Pancreas (tissue), 10 donors: ENCODE measurements at regions not wholly inside any gene's neighbourhood (a gene's known extent, or its start where the extent isn't known, plus 50 kb on each side); places are given as distances from the start of the nearest gene placed in this dataset.

ENCODE experiments used
- ATAC-seq, 4 donors: fragments of 200-7000 bp; cut with Tn5 transposase; one replicate each; pipeline versions ENCODE4 v1.8.0 to v1.9.1; 2020; ENCODE audit warnings: mild to moderate bottlenecking in 4 of 4, moderate library complexity in 4 of 4
- DNase-seq, 6 donors: peaks; one replicate each; pipeline ENCODE4 v3.0.0-alpha.2; 2020
- FAIRE-seq: peaks from 2 replicates; lab custom pipeline; 2012; peaks lifted over from hg19 to GRCh38; lab: Jason Lieb, UNC
- H3K27ac ChIP-seq, 4 donors: fragments of 200-600 bp; sonication (generic); 1 replicate in 3 of 4; 2 replicates in 1 of 4; pipeline versions ENCODE4 v1.5.0 to v1.8.0; 2020
- H3K27me3 ChIP-seq, 4 donors: fragments of 200-600 bp; one replicate each; pipeline ENCODE4 v1.8.0; 2021
- H3K36me3 ChIP-seq, 3 donors: fragments of 200-600 bp; sonication (generic) in 1 of 3; one replicate each; pipeline versions ENCODE4 v1.5.0 to v1.8.0; 2020 to 2021
- H3K4me1 ChIP-seq, 3 donors: fragments of 200-600 bp; one replicate each; pipeline ENCODE4 v1.8.0; 2021
- H3K4me3 ChIP-seq, 4 donors: fragments of 200-600 bp; sonication (generic) in 2 of 4; one replicate each; pipeline versions ENCODE4 v1.5.0 to v1.8.0; 2020 to 2021
- H3K9me3 ChIP-seq, 4 donors: fragments of 200-600 bp; one replicate each; pipeline ENCODE4 v1.8.0; 2021
- CTCF ChIP-seq, 4 donors: fragments of 200-600 bp; sonication (generic) in 3 of 4; IDR thresholded peaks; one replicate each; pipeline versions ENCODE4 v1.5.0 to v1.8.0; 2021; ENCODE audit warnings: antibody characterized with exemption in 4 of 4
- WGBS, 2 donors: extraction: QIAGEN DNeasy Blood & Tissue Kit; methylation state at CpG; one replicate each; pipeline ENCODE4 v1.1.7; 2013; 5-methylcytosine and 5-hydroxymethylcytosine counted together
- intact Hi-C, 3 donors: fragments of 100-400 bp; cut with DNase I; formaldehyde crosslinking; loops; one replicate each; pipeline versions ENCODE4 v1.11.1 to v1.14.2; 2022
- donor health status: healthy with polysubstance abuse.
- donor health status: DM: no; HTN: no; CAD: no; lungs with moderate emphysema.
- donor health status: DM: no; HTN: no; CAD: no.
- donor health status: control.
- donor health status: control.
- donor health status: Bipolar disorder and iron deficiency.
- donor health status: DM: yes; HTN: yes; CAD: no.
- donor health status: DM: no; HTN: no; CAD: no.
- donor health status: DM: no; HTN: no; CAD: no.
- donor health status: DM: yes; HTN: yes; CAD: no.

GRCh38 chr12:115255962-115256361, 572.0 kb upstream of the TBX3 start:
- FAIRE-seq (no peak), ATAC-seq (no peak), DNase-seq (no peak)
- WGBS, 2 donors = 58 to 60% methylated on average over 5 of the region's 5 CpGs
- intact Hi-C loops = no loop called here
- Histone ChIP-seq H3K27ac (no peak overlapping the region), H3K27me3 (no peaks in the 10 kb centered on the region), H3K4me3 (no peak overlapping the region), H3K9me3 (no peaks in the 10 kb centered on the region), H3K36me3 (no peaks in the 10 kb centered on the region), H3K4me1 (no peaks in the 10 kb centered on the region)
- no peak for TF ChIP-seq CTCF (IDR thresholded peaks at IDR 0.05)

- ATAC-seq (no peak), DNase-seq (no peak), FAIRE-seq (no peak)
- H3K4me1 ChIP-seq = no peaks in the 10 kb centered on the region
- no peak overlapping the region for H3K4me3 ChIP-seq
- H3K9me3 ChIP-seq = no peaks in the 10 kb centered on the region
- H3K27me3 ChIP-seq = no peaks in the 10 kb centered on the region
- no peak overlapping the region for H3K27ac ChIP-seq
- H3K36me3 ChIP-seq = no peaks in the 10 kb centered on the region
- intact Hi-C loops = no loop called here
- no peak for TF ChIP-seq CTCF (IDR thresholded peaks at IDR 0.05)
Observed at GRCh38 chr12:115255257-115255656, 571.3 kb upstream of the TBX3 start.

GRCh38 chr12:115253049-115253448, 569.1 kb upstream of the TBX3 start:
- Histone ChIP-seq H3K27me3 (no peaks in the 10 kb centered on the region), H3K9me3 (no peaks in the 10 kb centered on the region), H3K4me1 (no peaks in the 10 kb centered on the region), H3K27ac (no peak overlapping the region), H3K36me3 (no peaks in the 10 kb centered on the region), H3K4me3 (no peak overlapping the region)
- WGBS, 2 donors = 65 to 83% methylated on average over 3 of the region's 3 CpGs
- TF ChIP-seq CTCF (IDR thresholded peaks at IDR 0.05) = no peak
- intact Hi-C loops = no loop called here
- ATAC-seq (no peak), DNase-seq (no peak), FAIRE-seq (no peak)

GRCh38 chr12:115251727-115252126, 567.8 kb upstream of the TBX3 start:
- WGBS, 2 donors = 43 to 47% methylated on average over 6 of the region's 6 CpGs
- Histone ChIP-seq H3K4me1 (no peaks in the 10 kb centered on the region), H3K27ac (no peak overlapping the region), H3K36me3 (no peaks in the 10 kb centered on the region), H3K9me3 (no peaks in the 10 kb centered on the region), H3K4me3 (no peak overlapping the region), H3K27me3 (no peaks in the 10 kb centered on the region)
- DNase-seq = no peak
- no peak for TF ChIP-seq CTCF (IDR thresholded peaks at IDR 0.05)
- intact Hi-C loops = no loop called here
- no peak for ATAC-seq
- no peak for FAIRE-seq

- no peak for ATAC-seq
- Histone ChIP-seq H3K27me3 (no peaks in the 10 kb centered on the region), H3K27ac (no peak overlapping the region), H3K36me3 (no peaks in the 10 kb centered on the region), H3K4me3 (no peak overlapping the region), H3K9me3 (no peaks in the 10 kb centered on the region), H3K4me1 (no peaks in the 10 kb centered on the region)
- intact Hi-C loops = no loop called here
- FAIRE-seq = no peak
- TF ChIP-seq CTCF (IDR thresholded peaks at IDR 0.05) = no peak
- 42 to 58% methylated on average over 3 of the region's 3 CpGs for WGBS, 2 donors
- no peak for DNase-seq
Observed at GRCh38 chr12:115249671-115250278, 565.8 kb upstream of the TBX3 start.
